Fibroblast of pulmonary artery (primary cell): ENCODE measurements at regions not wholly inside any gene's neighbourhood (a gene's known extent, or its start where the extent isn't known, plus 50 kb on each side); places are given as distances from the start of the nearest gene placed in this dataset.

Source experiments
- DNase-seq: peaks from one replicate; pipeline ENCODE4 v3.0.0-alpha.2; 2010; ENCODE audit warnings: low read depth
- H3K4me3 ChIP-seq: replicated peaks from 2 replicates; pipeline ENCODE4 v1.5.1; 2011; ENCODE audit warnings: low read depth, mild to moderate bottlenecking, control low read depth, low read length, moderate library complexity
- TF ChIP-seq, protein P1 (sequence below): IDR thresholded peaks from 2 replicates; pipeline ENCODE4 v1.5.1; 2011; ENCODE audit warnings: mild to moderate bottlenecking, control low read depth, low read length, inconsistent platforms; ENCODE audit errors: missing control alignments

DNA sequence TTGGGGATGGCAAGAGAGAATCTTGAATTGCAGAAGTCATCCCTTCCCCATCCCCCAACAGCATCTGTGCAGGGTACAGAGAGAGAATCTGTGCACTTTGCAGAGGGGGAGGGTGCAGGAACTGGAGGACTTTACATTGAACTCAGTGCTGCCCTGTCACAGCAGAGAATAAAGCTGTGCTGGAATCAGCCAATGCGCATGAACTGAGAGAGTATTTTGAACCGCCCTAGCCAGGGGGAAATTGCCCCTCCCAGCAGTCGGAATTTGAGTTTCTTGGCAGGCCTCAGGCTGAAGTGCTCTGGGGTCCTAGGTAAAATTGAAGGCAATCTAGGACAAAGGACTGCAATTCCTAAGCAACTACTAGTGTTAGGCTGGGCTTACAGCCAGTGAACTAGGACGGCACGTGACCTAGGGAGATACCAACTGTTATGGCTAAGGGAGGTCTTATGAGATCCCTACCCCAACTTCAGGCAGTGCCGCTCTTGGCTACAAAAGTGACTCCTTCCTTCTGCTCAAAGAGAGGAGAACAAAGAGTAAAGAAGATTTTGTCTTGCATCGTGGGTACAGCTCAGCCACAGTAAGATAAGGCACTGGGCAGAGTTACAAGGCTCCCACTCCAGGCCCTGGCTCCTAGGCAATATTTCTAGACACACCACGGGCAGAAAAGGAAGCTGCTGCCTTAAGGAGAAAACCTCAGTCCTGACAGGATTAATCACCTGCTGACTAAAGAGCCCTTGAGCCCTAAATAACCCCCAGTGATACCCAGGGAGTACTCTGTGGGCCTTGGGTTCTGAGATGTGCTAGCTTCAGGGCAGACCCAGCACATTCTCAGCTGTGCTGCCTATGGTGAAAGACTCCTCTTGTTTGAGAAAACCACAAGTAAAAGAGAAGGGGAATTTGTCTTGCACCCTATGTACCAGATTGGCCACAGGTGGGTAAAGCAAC is 300.5 kb upstream of the ALCAM start:
- peak; percentile 26 for DNase-seq
- no peak overlapping the region for H3K4me3 ChIP-seq
- TF ChIP-seq, protein P1, sequence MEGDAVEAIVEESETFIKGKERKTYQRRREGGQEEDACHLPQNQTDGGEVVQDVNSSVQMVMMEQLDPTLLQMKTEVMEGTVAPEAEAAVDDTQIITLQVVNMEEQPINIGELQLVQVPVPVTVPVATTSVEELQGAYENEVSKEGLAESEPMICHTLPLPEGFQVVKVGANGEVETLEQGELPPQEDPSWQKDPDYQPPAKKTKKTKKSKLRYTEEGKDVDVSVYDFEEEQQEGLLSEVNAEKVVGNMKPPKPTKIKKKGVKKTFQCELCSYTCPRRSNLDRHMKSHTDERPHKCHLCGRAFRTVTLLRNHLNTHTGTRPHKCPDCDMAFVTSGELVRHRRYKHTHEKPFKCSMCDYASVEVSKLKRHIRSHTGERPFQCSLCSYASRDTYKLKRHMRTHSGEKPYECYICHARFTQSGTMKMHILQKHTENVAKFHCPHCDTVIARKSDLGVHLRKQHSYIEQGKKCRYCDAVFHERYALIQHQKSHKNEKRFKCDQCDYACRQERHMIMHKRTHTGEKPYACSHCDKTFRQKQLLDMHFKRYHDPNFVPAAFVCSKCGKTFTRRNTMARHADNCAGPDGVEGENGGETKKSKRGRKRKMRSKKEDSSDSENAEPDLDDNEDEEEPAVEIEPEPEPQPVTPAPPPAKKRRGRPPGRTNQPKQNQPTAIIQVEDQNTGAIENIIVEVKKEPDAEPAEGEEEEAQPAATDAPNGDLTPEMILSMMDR = no peak

DNA sequence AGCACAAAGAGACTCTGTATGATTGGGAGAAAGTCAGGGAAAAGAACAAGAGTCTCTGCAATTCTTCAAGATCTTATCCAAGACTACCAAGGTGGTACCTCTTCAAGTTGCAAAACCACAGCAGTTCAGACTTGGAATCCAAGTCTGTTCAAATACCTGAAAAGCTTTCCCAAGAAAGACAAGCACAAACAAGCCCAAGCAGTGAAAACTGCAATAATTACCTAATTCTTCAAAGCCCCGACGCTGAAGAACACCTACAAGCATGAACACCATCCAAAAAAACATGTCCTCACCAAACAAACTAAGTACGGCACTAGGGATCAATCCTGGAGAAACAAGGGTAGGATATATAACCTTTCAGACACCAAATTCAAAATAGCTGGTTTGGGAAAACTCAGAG is 299.3 kb upstream of the ALCAM start:
- no peak for DNase-seq
- TF ChIP-seq, protein P1 = no peak

DNA sequence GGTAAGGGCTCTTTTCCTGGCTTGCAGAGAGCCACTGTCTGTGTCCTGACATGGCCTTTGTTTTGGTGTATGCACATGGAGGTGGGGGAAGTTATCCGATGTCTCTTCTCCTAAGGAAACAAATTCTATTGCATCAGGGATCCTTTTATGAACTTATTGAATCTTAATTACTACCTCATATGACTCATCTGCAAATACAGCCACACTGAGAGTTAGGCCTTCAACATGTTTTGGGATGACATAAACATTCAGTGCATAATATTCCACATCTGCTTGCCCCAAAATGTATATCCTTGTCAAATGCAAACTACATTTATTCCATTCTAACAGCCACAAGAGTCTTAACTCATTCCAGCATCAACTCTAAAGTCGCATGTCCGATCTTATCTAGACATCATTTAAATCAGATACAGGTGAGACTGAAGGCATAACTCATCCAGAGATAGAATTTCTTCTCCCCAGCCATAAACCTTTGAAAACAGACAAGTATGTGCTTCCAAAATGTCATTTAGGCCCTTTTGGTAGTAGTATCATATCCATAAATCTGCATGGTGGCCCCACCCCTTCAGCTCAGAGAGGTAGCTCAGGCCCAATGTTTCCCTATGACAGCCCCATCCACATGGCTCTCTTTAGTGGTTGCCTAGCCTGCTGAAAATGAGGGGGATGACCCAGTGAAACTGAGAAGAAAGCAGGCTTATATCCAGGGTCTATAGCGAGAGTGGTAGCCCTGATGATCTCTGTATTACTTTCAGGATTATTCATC is 289.5 kb upstream of the ALCAM start:
- TF ChIP-seq, protein P1 = no peak
- no peak overlapping the region for H3K4me3 ChIP-seq
- DNase-seq = no peak

More for the DNA sequence above, 299.3 kb upstream of the ALCAM start:
- no peak overlapping the region for H3K4me3 ChIP-seq

DNA sequence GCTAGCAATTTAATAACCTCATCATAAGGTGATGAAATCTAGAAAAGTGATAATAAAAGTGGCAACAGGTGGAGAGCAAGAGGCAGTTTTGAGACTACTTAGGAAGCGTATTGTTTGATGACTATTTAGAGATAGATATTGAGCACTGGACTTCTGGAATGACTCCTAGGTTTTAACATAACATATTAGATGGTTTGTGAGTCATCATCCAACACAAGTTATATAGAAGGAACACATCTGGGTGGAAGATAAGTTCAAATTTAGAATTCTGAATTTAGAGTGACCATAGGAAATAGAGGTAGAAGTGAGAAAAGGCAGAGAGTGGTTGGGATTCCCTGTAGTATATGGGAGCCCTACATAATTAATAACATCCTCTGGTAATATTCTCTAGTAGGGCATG is 282.8 kb upstream of the ALCAM start:
- no peak overlapping the region for H3K4me3 ChIP-seq
- DNase-seq = no peak
- TF ChIP-seq, protein P1 = no peak

DNA sequence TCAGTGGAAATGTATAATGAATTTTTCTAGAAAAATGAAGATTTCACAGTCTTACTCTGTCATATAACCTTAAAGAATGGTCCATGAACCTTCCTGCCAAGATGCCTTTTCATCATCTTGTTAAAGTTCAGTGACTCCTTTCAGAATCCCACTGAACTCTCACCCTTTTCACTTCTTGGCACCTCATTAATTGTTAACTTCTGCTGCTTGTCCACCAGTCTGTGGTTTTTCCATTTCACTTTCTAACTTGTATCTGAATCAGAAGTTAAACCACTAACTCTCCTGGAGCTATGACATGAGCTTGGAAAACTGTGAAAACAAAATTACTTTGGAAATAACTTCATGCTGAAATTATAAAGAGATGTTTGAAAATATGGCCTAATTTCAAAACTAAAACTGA is 281.2 kb upstream of the ALCAM start:
- TF ChIP-seq, protein P1 = no peak
- no peak overlapping the region for H3K4me3 ChIP-seq
- no peak for DNase-seq

DNA sequence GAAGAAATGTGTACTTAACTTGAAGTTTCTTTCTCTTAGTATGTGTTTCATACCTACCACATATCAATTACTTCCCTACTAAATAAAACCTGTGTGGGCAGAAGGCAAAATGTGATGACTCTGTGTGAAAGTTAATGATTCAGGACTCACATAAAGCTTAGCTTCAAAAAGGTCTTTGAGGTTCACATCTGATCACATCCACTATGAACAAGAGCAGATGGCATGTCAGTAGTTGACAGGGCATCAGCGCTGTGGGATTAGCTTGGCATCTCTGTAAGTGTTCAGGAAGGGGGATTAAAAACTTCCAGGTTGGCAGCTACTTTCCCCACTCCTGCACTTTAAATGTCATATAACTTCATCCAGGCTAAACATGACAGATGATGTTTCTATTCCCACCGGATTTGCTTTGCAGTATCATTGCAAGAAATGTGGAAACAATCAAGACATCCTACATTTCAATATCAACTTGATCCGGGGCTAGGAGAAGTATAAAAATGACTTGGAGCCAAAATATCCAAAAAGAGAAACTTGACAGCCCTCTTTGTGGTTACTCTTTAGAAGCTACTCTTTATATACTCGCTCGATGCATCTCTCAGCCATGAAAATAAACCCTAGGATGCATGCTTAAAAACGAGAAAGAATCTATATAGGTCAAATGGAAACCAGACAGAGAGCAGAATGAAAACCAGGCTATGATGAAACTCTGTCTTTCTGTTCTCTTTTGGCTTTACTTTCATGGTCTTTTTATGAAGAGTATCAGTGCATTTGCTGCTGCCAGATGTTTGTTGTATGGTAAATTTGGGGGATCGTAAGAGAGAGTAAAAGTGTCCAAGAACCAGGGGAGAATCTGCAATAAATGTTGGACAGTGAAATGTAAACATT is 273.1 kb upstream of the ALCAM start:
- no peak for DNase-seq
- H3K4me3 ChIP-seq = no peak overlapping the region
- TF ChIP-seq, protein P1 = no peak
